ENCODE measurements at regions not wholly inside any gene's neighbourhood (a gene's known extent, or its start where the extent isn't known, plus 50 kb on each side); places are given as distances from the start of the nearest gene placed in this dataset.

GRCh38 chr6:103356531-103356930 is 1503.2 kb downstream of the HACE1 start:
- TF ChIP-seq CTCF (IDR thresholded peaks at IDR 0.05) (no peak), ZFX (IDR thresholded peaks at IDR 0.05; ENCODE audit: borderline replicate concordance) (no peak)

Data from 22Rv1 (cell line).